Smooth muscle cell (in vitro differentiated cells): ENCODE measurements at regions not wholly inside any gene's neighbourhood (a gene's known extent, or its start where the extent isn't known, plus 50 kb on each side); places are given as distances from the start of the nearest gene placed in this dataset.

Source experiments
- DNase-seq: peaks from one replicate; lab custom pipeline; 2025; ENCODE audit not compliant: unreplicated experiment; lab: John Stamatoyannopoulos, UW
- H2AFZ ChIP-seq: fragments of 200-600 bp; sonication (generic); 2 replicates; pipeline ENCODE4 v1.6.0; 2016; ENCODE audit warnings: antibody characterized with exemption, low read depth, mild to moderate bottlenecking
- H3F3A ChIP-seq: fragments of 200-600 bp; sonication (generic); 2 replicates; pipeline ENCODE4 v1.6.0; 2017; ENCODE audit warnings: antibody characterized with exemption, low read depth
- H3K27ac ChIP-seq: fragments of 200-600 bp; sonication (generic); 2 replicates; pipeline ENCODE4 v1.5.1; 2016; ENCODE audit warnings: low read depth, mild to moderate bottlenecking
- H3K27me3 ChIP-seq: fragments of 200-600 bp; sonication (generic); 2 replicates; pipeline ENCODE4 v1.6.1; 2016; ENCODE audit warnings: low read depth, mild to moderate bottlenecking
- H3K36me3 ChIP-seq: fragments of 200-600 bp; sonication (generic); 2 replicates; pipeline ENCODE4 v1.5.1; 2016; ENCODE audit warnings: low read depth
- H3K4me1 ChIP-seq: fragments of 200-600 bp; sonication (generic); 2 replicates; pipeline ENCODE4 v1.5.1; 2016; ENCODE audit warnings: low read depth
- H3K4me2 ChIP-seq: fragments of 200-600 bp; sonication (generic); 2 replicates; pipeline ENCODE4 v1.6.0; 2016; ENCODE audit warnings: mild to moderate bottlenecking
- H3K4me3 ChIP-seq: fragments of 200-600 bp; sonication (generic); 2 replicates; pipeline ENCODE4 v1.5.1; 2016; ENCODE audit warnings: mild to moderate bottlenecking
- H3K79me2 ChIP-seq: fragments of 200-600 bp; sonication (generic); 2 replicates; pipeline ENCODE4 v1.6.0; 2016; ENCODE audit warnings: low read depth, mild to moderate bottlenecking
- H3K9ac ChIP-seq: fragments of 200-600 bp; sonication (generic); 2 replicates; pipeline ENCODE4 v1.6.0; 2016; ENCODE audit warnings: low read depth
- H3K9me3 ChIP-seq: fragments of 200-600 bp; sonication (generic); replicated peaks from 2 replicates; pipeline ENCODE4 v1.5.1; 2016; ENCODE audit warnings: low read depth
- H4K20me1 ChIP-seq: fragments of 200-600 bp; sonication (generic); 2 replicates; pipeline ENCODE4 v1.6.0; 2016; ENCODE audit warnings: low read depth
- CTCF ChIP-seq: fragments of 200-600 bp; sonication (generic); IDR thresholded peaks from 2 replicates; pipeline ENCODE4 v1.5.1; 2017; ENCODE audit warnings: borderline replicate concordance, mild to moderate bottlenecking, antibody characterized with exemption; ENCODE audit not compliant: insufficient read depth, poor library complexity, severe bottlenecking
- WGBS: methylation state at CpG from one replicate; pipeline ENCODE4 v1.1.7; 2016; ENCODE audit warnings: low lambda C conversion rate; 5-methylcytosine and 5-hydroxymethylcytosine counted together

GRCh38 chr11:116193321-116194131 lies 579.3 kb downstream of the BUD13 start:
- peaks cover 7% of the 10 kb centered on the region for H3F3A ChIP-seq
- H3K27me3 ChIP-seq = no peaks in the 10 kb centered on the region
- no peaks in the 10 kb centered on the region for H4K20me1 ChIP-seq
- peaks cover 16% of the 10 kb centered on the region for H3K4me1 ChIP-seq
- DNase-seq = no peak
- H3K36me3 ChIP-seq = no peaks in the 10 kb centered on the region
- peak overlapping the region; percentile 71 for H2AFZ ChIP-seq
- no peaks in the 10 kb centered on the region for H3K79me2 ChIP-seq
- WGBS = 2% methylated on average over 30 of the region's 34 CpGs
- H3K9me3 ChIP-seq = no peaks in the 10 kb centered on the region
- H3K4me3 ChIP-seq = peak overlapping the region; percentile 56
- peak; percentile 15 for TF ChIP-seq CTCF
- peak overlapping the region; percentile 50 for H3K27ac ChIP-seq
- H3K4me2 ChIP-seq = peak overlapping the region; percentile 86
- no peak overlapping the region for H3K9ac ChIP-seq

- H3K27me3 ChIP-seq = no peaks in the 10 kb centered on the region
- H3K4me1 ChIP-seq = peaks cover 16% of the 10 kb centered on the region
- H2AFZ ChIP-seq = no peak overlapping the region
- no peak overlapping the region for H3K27ac ChIP-seq
- no peaks in the 10 kb centered on the region for H4K20me1 ChIP-seq
- peak overlapping the region; percentile 56 for H3K4me3 ChIP-seq
- DNase-seq = no peak
- H3K4me2 ChIP-seq = peak overlapping the region; percentile 86
- no peaks in the 10 kb centered on the region for H3K9me3 ChIP-seq
- H3F3A ChIP-seq = peaks cover 7% of the 10 kb centered on the region
- WGBS = 34% methylated on average over 12 of the region's 12 CpGs
- no peaks in the 10 kb centered on the region for H3K36me3 ChIP-seq
- H3K9ac ChIP-seq = no peak overlapping the region
- no peak for TF ChIP-seq CTCF
- no peaks in the 10 kb centered on the region for H3K79me2 ChIP-seq
Measured at GRCh38 chr11:116192509-116193210, 580.1 kb downstream of the BUD13 start.

- no peak for TF ChIP-seq CTCF
- no peak overlapping the region for H3K9ac ChIP-seq
- peaks cover 16% of the 10 kb centered on the region for H3K4me1 ChIP-seq
- H3K9me3 ChIP-seq = no peaks in the 10 kb centered on the region
- H3K79me2 ChIP-seq = no peaks in the 10 kb centered on the region
- peaks cover 7% of the 10 kb centered on the region for H3F3A ChIP-seq
- no peak overlapping the region for H3K27ac ChIP-seq
- H4K20me1 ChIP-seq = no peaks in the 10 kb centered on the region
- H3K27me3 ChIP-seq = no peaks in the 10 kb centered on the region
- H3K4me2 ChIP-seq = no peak overlapping the region
- no peak overlapping the region for H3K4me3 ChIP-seq
- no peak for DNase-seq
- 95% methylated on average over 3 of the region's 3 CpGs for WGBS
- no peak overlapping the region for H2AFZ ChIP-seq
- no peaks in the 10 kb centered on the region for H3K36me3 ChIP-seq
Measured at GRCh38 chr11:116190861-116191260, 581.9 kb downstream of the BUD13 start.
